NCI-H748 treated with DMSO at 0.1 percent for 48 hours (cell line): ENCODE measurements at regions not wholly inside any gene's neighbourhood (a gene's known extent, or its start where the extent isn't known, plus 50 kb on each side); places are given as distances from the start of the nearest gene placed in this dataset.
A peak's percentile ranks its signal among the peaks of the same experiment; 100 is the strongest.

Experiments
- DNase-seq: peaks from one replicate; lab custom pipeline; 2025; lab: John Stamatoyannopoulos, UW

- peak; percentile 67 for DNase-seq
These were observed 260.3 kb upstream of the ADAMTS16 start for GRCh38 chr5:4879693-4880303.

- DNase-seq = no peak
These were observed 259.8 kb upstream of the ADAMTS16 start for GRCh38 chr5:4880304-4880741.

DNA sequence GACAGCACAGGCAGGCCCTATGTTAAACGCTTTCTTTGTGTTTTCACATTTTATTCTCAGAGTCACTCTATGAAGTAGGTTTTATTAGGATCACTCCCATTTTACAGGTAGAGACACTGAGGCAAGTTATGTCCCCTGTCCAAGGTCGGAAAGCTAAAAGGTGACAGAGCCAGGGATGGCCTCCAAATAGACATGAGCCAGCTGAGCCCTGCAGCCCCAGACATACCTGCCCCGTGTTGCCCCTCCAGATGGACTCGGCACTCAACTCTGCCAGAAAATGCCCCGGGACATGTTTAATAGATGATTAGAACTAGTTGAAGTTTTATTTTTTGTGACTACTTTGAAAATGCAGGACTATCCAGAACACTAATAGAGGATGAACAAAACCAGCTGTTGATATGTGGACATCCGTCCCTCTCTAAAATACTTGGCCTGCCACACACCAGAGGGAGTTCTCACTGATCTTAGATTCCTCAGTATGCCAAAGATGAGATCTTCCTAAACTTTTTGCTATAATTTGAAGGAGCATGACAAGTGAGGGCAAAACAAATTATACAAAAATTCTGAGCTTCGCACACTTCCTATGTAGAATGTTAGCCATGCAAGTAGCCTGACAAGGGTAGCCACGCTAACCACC lies 258.6 kb upstream of the ADAMTS16 start:
- no peak for DNase-seq

DNA sequence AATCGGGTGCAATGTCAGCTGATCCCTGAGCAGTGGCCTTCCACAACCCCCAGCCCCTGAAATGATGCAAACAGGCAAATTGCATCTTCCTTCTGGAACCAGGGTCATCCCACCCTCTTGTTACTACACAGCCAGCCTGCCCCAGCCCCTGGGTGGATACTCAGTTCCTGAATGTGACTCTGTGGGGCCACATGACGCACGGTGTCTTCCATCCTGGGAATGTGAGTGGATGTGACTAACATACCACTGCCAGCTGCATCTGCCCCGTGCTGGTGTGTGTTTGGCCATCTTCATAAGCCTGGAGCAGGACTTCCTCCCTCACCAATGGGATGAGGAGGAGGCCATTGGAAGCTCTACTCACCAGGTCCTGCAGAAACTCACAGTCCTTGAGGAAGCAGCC lies 257.9 kb upstream of the ADAMTS16 start:
- no peak for DNase-seq

GRCh38 chr5:4883360-4883759 lies 256.8 kb upstream of the ADAMTS16 start:
- DNase-seq = no peak

DNA sequence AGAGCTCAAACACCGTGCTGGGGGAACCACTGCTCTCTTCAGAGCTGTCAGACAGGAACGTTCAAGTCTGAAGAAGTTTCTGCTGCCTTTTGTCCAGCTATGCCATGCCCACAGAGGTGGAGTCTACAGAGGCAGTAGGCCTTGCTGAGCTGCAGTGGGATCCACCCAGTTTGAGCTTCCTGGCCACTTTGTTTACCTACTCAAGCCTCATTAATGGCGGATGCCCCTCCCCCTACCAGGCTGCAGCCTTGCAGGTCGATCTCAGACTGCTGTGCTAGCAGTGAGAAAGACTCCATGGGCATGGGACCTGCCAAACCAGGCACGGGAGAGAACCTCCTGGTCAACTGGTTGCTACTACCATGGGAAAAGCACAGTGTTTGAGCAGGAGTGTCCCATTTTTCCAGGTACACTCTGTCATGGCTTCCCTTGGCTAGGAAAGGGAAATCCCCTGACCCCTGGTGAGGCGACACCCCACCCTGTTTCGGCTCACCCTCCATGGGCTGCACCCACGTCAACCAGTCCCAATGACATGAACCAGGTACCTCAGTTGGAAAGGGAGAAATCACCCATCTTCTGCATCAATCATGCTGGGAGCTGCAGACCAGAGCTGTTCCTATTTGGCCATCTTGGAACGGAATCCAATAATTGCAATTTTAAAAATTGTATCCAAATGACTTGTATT lies 246.9 kb upstream of the ADAMTS16 start:
- DNase-seq = no peak

- no peak for DNase-seq
These were observed 243.8 kb upstream of the ADAMTS16 start for GRCh38 chr5:4896328-4896727.

GRCh38 chr5:4901305-4901811 lies 238.8 kb upstream of the ADAMTS16 start:
- DNase-seq = no peak

GRCh38 chr5:4901924-4902323 lies 238.2 kb upstream of the ADAMTS16 start:
- no peak for DNase-seq

GRCh38 chr5:4905674-4906520 lies 234.2 kb upstream of the ADAMTS16 start:
- no peak for DNase-seq

DNA sequence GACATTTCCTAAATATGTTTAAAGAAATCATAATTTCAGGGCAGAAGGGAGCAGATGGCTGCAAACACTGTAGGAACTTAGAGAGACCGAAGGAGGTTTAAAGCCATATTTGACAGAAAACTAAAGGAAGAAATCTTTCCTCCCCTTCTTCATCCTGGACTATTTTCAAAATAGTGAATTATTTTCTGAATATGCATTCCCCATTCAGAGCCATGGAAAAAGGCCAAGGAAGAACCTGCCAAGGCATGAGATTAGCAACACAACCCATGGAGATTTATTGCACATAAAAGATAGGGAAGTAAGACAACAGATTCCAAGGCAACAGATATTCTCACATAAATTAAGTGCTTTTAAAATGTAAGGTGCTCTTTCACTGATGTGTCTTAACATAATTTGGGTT lies 233.3 kb upstream of the ADAMTS16 start:
- DNase-seq = no peak

DNA sequence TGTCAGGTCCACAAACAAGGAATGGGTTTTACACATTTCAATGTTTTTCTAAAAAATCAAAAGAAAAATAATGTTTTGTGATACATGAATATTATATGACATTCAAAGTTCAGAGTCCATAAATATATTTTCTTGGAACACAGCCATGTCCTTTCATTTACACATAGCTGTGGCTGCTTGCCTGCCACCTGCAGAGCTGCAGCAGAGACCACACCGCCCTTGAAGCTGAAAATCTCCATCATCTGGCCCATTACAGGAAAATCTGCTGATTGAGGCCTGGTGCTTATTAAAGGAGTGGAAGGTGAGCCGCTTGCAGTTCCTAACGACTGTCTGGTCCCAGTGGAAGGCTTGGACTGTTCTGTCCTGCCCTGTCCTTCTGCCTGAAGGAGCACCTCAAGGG lies 232.6 kb upstream of the ADAMTS16 start:
- no peak for DNase-seq

DNA sequence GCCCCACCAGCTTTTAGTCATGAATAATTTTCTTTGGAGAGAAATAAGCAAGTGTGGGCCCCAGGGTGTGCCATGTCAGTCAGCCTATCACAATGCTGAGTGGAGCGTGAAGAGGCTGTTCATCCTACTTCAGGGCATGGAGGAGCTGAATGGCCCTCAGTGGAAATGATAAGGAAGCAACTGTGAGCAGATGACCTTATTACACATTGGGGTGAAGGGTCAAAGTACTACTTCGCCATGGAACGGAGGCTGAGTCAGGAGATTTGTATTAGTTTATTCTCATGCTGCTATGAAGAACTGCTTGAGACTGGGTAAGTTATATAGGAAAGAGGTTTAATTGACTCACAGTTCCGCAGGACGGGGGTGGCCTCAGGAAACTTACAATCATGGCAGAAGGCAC lies 231.0 kb upstream of the ADAMTS16 start:
- no peak for DNase-seq

GRCh38 chr5:4911646-4912403 lies 228.3 kb upstream of the ADAMTS16 start:
- no peak for DNase-seq

- DNase-seq = no peak
These were observed 218.2 kb upstream of the ADAMTS16 start for GRCh38 chr5:4921929-4922328.

GRCh38 chr5:4924577-4924976 lies 215.6 kb upstream of the ADAMTS16 start:
- DNase-seq = no peak

GRCh38 chr5:4927097-4927496 lies 213.0 kb upstream of the ADAMTS16 start:
- DNase-seq = no peak

GRCh38 chr5:4928409-4928808 lies 211.7 kb upstream of the ADAMTS16 start:
- DNase-seq = no peak

DNA sequence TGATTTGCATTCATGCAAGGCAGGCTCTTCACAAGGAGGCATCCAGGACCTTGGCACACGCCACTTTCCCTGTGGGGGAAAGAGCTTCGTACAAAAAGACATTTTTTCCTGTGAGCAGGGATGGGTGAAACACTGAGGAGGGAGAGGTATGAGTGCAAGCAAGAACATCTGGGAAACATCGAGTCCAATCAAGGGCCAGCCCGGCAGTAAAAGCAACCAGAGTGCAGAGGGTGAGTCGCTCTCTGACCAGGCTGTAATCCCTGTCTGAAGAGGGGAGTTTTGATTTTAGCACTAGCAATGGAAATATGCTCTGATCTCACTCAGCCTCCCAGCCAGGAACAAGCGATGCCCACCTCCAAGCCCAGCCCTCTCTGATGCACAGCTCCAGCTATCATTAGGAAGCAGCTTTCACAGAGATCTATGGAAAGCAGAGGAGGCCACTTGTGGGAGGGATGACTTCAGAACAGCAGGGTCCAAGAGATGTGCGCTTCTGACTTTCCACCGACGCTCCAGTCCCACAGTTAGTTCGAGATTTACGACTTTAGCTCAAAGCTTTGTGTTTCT lies 211.0 kb upstream of the ADAMTS16 start:
- DNase-seq = no peak

- DNase-seq = no peak
These were observed 200.9 kb upstream of the ADAMTS16 start for GRCh38 chr5:4939042-4939781.

- DNase-seq = no peak
These were observed 199.0 kb upstream of the ADAMTS16 start for GRCh38 chr5:4941161-4941560.
